ENCODE measurements at regions not wholly inside any gene's neighbourhood (a gene's known extent, or its start where the extent isn't known, plus 50 kb on each side); places are given as distances from the start of the nearest gene placed in this dataset.
"Not testable (repeated sequence)": the region's sequence is repeated elsewhere in the genome, so short reads cannot be mapped to it uniquely, and the experiment has no call there.

- no peak for DNase-seq
Observed at GRCh38 chr3:154660811-154661210, 230.8 kb upstream of the GPR149 start.

- no peak for DNase-seq
Observed at GRCh38 chr3:154658000-154658399, 228.0 kb upstream of the GPR149 start.

GRCh38 chr3:154657218-154657617 lies 227.2 kb upstream of the GPR149 start:
- no peak for DNase-seq

- DNase-seq: no peak
Observed at GRCh38 chr3:154656486-154656885, 226.5 kb upstream of the GPR149 start.

GRCh38 chr3:154642145-154642544 lies 212.2 kb upstream of the GPR149 start:
- no peak for DNase-seq

- no peak for DNase-seq
Observed at GRCh38 chr3:154625756-154626155, 195.8 kb upstream of the GPR149 start.

GRCh38 chr3:154619621-154620020 lies 189.6 kb upstream of the GPR149 start:
- DNase-seq: not testable (repeated sequence)

GRCh38 chr3:154616298-154616697 lies 186.3 kb upstream of the GPR149 start:
- DNase-seq: no peak

- no peak for DNase-seq
Observed at GRCh38 chr3:154615471-154615870, 185.5 kb upstream of the GPR149 start.

- no peak for DNase-seq
Observed at GRCh38 chr3:154614601-154615000, 184.6 kb upstream of the GPR149 start.

GRCh38 chr3:154614078-154614477 lies 184.1 kb upstream of the GPR149 start:
- no peak for DNase-seq

GRCh38 chr3:154602241-154602640 lies 172.3 kb upstream of the GPR149 start:
- no peak for DNase-seq

GRCh38 chr3:154598166-154598565 lies 168.2 kb upstream of the GPR149 start:
- DNase-seq: no peak

- DNase-seq: no peak
Observed at GRCh38 chr3:154590675-154591384, 160.8 kb upstream of the GPR149 start.

- no peak for DNase-seq
Observed at GRCh38 chr3:154588831-154589230, 158.8 kb upstream of the GPR149 start.

GRCh38 chr3:154584974-154585373 lies 155.0 kb upstream of the GPR149 start:
- DNase-seq: no peak

GRCh38 chr3:154584041-154584440 lies 154.1 kb upstream of the GPR149 start:
- DNase-seq: no peak

GRCh38 chr3:154583086-154583634 lies 153.2 kb upstream of the GPR149 start:
- DNase-seq: no peak

GRCh38 chr3:154582501-154582900 lies 152.5 kb upstream of the GPR149 start:
- DNase-seq: no peak

GRCh38 chr3:154571553-154572226 lies 141.7 kb upstream of the GPR149 start:
- no peak for DNase-seq

- no peak for DNase-seq
Observed at GRCh38 chr3:154568064-154568463, 138.1 kb upstream of the GPR149 start.

GRCh38 chr3:154559623-154560022 lies 129.6 kb upstream of the GPR149 start:
- DNase-seq: no peak

- DNase-seq: no peak
Observed at GRCh38 chr3:154552338-154552737, 122.3 kb upstream of the GPR149 start.

GRCh38 chr3:154549391-154549790 lies 119.4 kb upstream of the GPR149 start:
- DNase-seq: no peak

All from right kidney (tissue), 1 donor.